NCI-H1048 (cell line): ENCODE measurements at regions not wholly inside any gene's neighbourhood (a gene's known extent, or its start where the extent isn't known, plus 50 kb on each side); places are given as distances from the start of the nearest gene placed in this dataset.

ENCODE experiments used
- DNase-seq: peaks from one replicate; lab custom pipeline; 2025; lab: John Stamatoyannopoulos, UW

- no peak for DNase-seq
Measured at GRCh38 chr10:35739998-35740397, 97.9 kb upstream of the FZD8 start.

DNA sequence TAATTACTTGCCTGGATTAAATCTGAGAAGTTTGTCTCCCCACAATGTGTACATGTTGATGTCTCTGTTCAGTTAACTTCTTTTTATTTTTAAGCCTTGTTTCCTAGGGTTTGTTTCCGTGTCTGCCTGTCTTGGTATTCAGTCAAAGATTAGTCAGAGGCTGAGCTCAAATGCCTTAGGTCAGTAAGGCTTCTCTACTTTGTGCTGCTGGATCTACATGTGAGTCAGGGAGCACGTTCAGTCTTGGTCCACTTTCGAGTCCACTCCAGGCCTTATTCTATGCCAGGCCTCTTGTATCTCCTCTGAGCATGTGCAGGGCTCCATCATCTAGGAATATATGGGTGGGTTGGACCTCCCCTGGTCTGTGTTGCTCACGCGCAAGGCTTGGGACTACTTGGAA is 93.3 kb upstream of the FZD8 start:
- no peak for DNase-seq

DNA sequence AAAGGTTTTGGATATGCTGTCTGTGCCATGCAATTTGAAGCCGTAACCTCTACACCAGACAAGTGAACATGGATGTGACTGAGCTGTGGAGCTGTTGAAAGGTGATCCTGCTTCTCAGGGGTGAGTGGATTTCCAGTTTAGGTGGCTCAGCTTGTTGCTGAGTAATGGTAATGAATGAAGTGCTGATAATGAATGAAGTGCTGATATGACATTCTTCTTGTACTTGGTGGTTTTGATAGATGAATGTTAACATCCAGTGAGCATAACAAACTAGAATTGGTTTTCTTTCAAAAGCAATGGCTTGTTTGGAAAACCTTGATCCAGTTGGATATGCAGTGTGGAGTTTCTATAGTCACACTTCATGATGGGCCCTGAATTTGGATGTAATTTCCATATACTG is 89.7 kb upstream of the FZD8 start:
- no peak for DNase-seq

- no peak for DNase-seq
Measured at GRCh38 chr10:35728341-35728740, 86.2 kb upstream of the FZD8 start.

- DNase-seq = no peak
Measured at GRCh38 chr10:35726846-35727245, 84.8 kb upstream of the FZD8 start.

DNA sequence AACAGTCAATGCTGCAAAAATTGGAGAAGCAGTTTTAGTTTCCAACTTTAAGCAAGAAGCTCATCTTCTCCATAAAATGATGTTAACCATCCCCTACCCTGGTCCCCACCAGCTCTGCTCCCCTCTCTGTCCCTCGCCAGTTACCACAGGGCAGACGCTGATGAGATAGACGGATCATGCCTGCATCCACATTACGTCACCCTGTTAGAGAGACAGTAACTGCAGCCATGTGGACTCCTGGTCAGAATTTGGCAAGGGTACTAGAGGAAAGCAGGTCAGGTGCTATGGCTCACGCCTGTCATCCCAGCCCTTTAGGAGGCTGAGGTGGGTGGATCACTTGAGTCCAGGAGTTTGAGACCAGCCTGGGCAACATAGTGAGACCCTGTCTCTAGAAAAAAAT is 81.9 kb upstream of the FZD8 start:
- no peak for DNase-seq

- DNase-seq = no peak
Measured at GRCh38 chr10:35723059-35723458, 81.0 kb upstream of the FZD8 start.

GRCh38 chr10:35722636-35723035 is 80.5 kb upstream of the FZD8 start:
- no peak for DNase-seq

GRCh38 chr10:35722226-35722625 is 80.1 kb upstream of the FZD8 start:
- DNase-seq = no peak

GRCh38 chr10:35720366-35720765 is 78.3 kb upstream of the FZD8 start:
- no peak for DNase-seq

DNA sequence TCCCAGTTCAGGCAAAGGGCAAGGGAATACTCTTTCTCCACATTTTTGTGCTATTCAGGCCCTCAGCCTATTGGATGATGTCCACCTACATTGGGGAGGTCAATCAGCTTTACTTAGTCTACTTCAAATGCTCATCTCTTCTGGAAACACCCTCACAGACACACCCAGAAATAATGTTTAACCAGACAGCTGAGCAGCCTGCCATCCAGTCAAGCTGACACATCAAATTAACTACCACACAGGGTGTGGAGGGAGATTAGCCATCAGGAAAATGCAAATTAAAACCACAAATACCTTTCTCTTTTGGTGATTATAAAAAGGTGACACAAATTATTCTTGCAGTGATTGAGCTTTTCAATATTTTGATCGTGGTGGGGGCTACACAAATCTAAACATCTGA is 74.7 kb upstream of the FZD8 start:
- DNase-seq = no peak

DNA sequence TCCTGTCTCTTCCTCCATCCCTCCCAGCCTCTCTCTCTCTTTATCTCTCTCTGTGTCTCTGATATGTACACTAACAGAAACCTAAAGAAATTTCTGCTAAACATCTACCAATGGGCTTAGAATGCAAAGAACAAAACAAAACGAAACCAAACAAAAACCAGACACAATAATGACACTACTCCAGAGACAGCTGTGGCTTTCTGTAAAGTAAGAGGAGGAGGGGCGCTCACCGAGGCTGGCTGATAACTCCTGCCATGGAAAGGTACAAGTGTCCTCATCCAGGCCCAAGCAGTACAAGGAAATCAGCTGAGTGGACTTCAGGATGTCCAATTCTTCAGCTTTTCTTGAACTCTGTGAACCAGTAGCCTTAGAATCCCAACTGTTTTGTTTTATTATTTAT is 70.4 kb upstream of the FZD8 start:
- no peak for DNase-seq

DNA sequence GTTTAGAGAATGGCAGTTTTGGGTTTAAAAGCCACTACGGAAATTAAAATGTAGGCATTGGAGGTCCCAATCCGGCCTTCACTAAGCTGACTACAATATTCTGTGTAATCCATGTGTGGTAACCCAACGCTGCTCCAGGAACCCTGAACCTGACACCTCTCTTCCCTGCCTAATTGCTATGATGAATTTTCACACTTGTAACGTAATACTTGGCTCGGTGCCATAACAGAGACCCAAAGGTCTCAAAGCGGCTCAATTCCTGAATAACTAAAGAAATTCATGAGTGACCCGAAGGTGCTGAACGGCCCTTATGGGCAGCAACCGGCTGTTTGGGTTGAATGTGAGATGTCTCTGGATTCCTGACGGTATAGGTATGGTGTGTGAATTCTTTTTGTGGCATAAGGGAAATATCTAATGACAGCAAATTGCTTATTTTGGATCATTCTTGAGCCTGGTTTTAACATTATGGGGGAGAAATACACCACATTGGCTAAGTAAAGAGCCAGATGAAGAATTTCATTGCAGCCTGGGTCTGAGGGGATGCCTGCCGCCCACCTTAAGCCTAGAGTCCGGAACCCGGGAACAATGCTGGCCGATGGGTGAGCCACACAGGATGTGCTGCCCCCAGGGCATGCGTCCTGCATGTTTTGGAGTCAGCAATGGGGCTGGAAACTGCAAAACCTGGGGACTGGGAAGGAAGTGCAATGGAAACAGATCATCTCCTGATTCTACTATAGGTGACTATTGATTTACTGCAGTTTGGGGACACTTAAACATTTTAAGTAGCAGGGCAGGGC is 69.7 kb upstream of the FZD8 start:
- no peak for DNase-seq

DNA sequence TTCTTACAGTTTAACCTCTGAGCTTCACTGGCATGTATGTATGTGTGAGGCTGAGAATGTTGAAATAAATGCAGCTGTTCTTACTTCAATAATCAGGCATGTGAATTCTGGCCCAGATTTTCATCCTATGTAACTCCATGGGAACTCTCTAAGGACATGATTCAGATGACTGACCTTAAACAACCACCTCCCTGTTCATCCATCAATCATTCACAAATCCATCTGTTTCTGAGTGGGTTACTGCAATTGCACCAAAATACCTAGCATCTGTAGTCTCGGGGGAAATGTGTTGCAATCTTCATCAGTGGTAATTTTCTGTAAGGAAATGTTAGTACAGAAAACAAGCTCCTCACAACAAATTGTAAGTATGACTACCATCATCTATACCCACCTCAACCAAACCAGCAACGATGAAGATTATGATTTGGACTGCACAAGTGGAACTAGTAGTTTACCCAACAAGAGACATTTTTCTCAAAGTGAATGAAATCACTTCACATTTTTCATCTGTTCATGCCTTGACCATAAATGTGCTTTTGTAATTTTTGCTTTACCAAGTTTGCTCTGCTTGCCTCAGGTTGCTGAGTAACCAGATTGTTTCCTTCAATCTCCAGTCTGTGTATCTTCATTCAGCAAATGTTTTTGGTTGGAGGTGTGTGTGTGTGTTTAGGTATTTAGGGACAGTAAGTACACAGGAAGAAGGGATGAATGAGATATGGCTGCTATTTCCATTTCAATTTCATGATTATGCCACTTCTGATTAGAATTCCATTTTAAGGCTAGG is 65.7 kb upstream of the FZD8 start:
- DNase-seq = no peak

GRCh38 chr10:35706959-35707358 is 64.9 kb upstream of the FZD8 start:
- DNase-seq = no peak

- no peak for DNase-seq
Measured at GRCh38 chr10:35705671-35706070, 63.6 kb upstream of the FZD8 start.

GRCh38 chr10:35705051-35705450 is 63.0 kb upstream of the FZD8 start:
- DNase-seq = no peak

GRCh38 chr10:35704401-35704800 is 62.3 kb upstream of the FZD8 start:
- DNase-seq = no peak

- no peak for DNase-seq
Measured at GRCh38 chr10:35700487-35700882, 58.4 kb upstream of the FZD8 start.

GRCh38 chr10:35699848-35700486 is 57.9 kb upstream of the FZD8 start:
- no peak for DNase-seq

- DNase-seq = no peak
Measured at GRCh38 chr10:35696392-35697287, 54.5 kb upstream of the FZD8 start.

GRCh38 chr10:35693800-35694199 is 51.7 kb upstream of the FZD8 start:
- no peak for DNase-seq
